SHP77 (cell line): ENCODE measurements at regions not wholly inside any gene's neighbourhood (a gene's known extent, or its start where the extent isn't known, plus 50 kb on each side); places are given as distances from the start of the nearest gene placed in this dataset.

Source experiments
- DNase-seq, 2 experiments: peaks; one replicate each; lab custom pipeline; 2025; lab: John Stamatoyannopoulos, UW

- no peak for DNase-seq
Observed at GRCh38 chr5:90193185-90193822, 216.3 kb downstream of the CETN3 start.

GRCh38 chr5:90191352-90192045, 218.1 kb downstream of the CETN3 start:
- no peak for DNase-seq

DNA sequence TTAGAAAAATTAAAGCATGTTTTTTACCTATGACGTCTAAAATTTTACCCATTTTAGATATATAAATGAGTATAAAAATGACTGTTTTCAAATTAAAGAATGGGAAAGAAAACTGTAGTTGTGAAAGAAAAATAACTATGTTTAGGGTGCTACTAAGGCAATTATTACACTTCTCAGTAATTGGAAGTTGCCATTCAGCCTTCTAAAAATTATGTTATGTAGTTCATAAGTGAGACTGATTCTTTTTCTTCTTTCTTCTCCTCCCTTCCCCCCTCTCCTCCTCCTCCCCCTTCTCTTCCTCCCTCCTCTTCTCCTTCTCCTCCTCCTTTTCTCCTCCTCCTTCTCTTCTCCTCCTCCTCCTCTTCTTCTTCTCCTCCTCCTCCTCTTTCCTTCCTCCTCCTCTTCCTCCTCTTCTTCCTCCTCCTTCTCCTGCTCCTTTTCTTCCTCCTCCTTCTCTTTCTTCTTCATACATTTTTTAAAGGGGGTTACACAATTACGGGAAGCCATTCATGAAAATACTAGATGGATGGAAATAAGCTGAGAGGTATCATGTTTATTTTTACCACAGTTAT, 223.6 kb downstream of the CETN3 start:
- no peak for DNase-seq

DNA sequence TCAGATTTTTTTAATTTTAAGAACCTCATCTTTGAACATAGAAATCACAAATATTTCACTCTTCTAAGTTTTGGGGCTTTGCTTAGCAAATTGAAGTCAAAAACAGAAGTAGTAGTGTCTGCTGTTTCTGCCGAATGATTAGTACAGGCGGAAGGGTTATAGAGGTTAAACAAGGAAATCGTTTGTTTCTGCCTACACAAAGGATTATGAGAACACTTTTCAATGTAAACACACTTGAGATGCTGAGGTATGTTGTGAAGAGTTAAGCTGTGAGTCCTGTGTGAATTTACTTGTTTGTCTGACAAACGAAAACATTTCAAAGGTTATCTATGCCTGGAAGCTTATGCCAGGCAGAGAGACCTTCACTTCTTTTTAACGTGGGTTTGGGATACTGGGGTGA, 224.8 kb downstream of the CETN3 start:
- no peak for DNase-seq

DNA sequence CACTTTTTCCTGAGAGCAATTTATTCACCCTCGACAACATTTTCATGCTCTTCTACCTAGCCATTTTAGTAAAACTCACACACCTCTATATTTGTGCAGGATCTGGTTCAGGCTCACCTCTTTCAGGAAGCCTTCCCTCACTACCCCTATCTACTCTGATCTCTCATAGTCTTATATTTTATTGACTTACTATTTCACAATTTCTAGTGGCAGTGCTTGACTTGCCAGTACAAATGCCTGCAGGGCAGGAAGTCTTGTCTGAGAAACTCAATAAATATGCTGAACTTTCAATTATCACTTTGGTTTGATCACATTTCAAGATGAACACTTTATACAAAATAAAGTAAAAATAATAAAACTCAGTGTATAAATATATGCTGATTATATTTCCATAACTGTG, 226.8 kb downstream of the CETN3 start:
- no peak for DNase-seq

GRCh38 chr5:90174236-90174635, 235.3 kb downstream of the CETN3 start:
- DNase-seq, result no peak

GRCh38 chr5:90173299-90174030, 236.1 kb downstream of the CETN3 start:
- DNase-seq, result no peak

DNA sequence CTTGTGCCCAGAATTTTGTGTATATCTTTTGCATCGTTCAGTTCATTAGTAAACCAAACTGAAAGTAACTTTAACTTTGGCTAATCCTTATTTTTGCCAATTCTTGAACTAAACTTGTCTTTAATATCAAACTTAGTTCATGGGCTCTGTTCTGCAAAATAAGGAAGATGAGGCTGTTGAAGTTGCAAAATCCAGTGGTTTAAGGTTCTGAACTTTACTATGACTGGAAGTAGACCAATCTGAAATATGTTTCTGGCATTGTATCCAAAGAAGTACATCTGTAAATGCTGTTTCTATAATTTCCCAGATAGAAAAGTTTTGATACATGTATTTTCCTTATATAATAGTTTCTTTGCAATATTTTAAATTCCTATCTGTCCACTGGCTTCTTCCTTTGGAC, 238.1 kb downstream of the CETN3 start:
- DNase-seq, result no peak

GRCh38 chr5:90170261-90170660, 239.3 kb downstream of the CETN3 start:
- DNase-seq, result peak in 1 of 2 experiments; percentile 19

DNA sequence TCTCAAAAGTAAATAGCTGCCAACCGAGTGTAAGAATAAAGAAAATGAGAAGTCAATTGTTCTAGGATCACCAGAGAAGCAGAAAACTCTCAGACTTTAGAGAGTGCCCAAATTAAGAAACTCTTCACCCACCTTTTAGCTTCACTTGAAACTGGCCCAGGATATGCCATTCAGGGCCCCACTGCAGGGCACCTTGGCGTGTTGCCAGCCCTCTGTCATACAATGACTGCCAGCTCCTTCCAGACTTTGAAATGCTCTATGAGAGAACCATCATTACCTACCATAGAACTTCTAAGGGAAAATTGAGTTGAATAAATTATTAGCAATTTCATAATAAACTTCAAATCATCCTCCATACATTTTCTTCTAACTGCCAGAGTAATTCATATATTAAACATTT, 240.5 kb downstream of the CETN3 start:
- DNase-seq, result no peak

GRCh38 chr5:90168399-90168798, 241.2 kb downstream of the CETN3 start:
- DNase-seq, result no peak

- DNase-seq, result no peak
Observed at GRCh38 chr5:90166816-90167215, 242.7 kb downstream of the CETN3 start.

DNA sequence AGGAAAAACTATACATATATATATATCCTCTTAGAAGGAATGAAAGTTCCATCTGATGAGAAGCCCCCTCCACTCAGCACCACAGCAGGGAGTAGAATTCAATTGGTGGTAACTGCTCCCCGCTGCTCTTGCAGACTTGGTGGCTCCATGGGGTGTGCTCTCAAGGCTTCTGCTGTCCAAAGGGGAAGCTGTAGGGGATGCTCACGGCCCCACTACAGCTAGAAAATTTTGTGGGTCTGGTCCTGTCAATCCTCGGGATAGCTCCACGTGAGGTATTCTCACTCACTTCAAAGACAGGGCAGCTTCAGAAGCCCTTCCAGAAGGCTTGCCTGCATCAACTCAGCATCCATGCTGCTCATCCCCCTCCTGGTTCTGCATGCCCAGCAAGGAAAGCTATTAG, 247.2 kb downstream of the CETN3 start:
- no peak for DNase-seq

GRCh38 chr5:90161414-90161813, 248.1 kb downstream of the CETN3 start:
- DNase-seq, result no peak

DNA sequence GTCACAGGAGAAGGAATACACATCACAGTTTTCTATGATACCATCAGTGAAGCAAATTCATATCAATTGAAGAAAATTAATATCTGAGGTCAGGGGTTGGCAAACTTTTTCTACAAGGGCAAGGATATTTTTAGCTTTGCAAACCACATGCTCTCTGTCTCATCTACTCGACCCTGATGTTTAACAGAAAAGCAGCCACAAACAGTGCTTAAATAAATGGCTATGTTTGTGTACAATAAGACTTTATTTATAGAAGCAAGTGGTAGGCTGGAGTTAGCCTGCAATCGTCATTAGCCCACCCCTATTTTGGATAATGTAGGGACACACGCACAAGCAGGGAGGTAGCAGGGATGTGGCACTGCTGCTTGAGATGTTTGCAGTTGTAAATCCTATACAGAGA, 251.4 kb downstream of the CETN3 start:
- no peak for DNase-seq

DNA sequence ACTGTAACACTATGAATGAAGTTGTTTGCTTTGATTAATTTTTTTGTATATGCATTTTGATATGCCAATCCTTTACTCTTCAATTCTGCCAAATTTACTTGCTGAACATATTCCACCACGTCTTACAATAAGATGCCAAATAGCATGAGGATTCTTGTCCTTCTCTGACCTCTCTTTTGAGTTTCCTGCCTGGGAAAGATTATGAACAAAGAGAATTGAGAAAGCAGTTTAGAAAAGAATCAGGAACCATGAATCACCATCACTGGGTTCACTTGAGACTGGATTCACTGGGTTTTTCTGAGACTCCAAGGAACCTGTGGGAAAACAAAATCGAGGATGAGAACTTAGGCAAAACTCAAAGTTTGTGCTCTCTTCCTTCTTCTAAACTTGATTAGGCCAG, 256.5 kb downstream of the CETN3 start:
- DNase-seq, result no peak

GRCh38 chr5:90144625-90145327, 264.8 kb downstream of the CETN3 start:
- DNase-seq, result no peak

DNA sequence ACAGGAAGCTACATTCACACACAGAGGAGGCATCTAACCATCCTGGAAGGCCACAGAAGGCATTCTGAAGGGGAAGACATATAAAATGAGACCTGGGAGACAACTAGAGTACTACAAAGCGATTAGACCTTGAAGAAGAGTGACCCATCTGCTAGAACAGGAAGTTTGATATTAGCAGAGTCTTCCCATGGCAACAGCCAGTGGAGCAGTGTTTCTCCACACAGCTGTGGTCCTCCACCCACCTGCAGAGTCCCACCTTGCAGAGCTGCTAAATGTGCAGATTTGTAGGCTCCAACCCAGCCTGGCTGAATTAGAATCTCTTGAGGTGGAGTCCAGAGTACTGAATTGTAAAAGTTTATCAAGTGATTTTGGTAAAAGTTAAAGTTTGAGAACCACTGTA, 267.0 kb downstream of the CETN3 start:
- no peak for DNase-seq

DNA sequence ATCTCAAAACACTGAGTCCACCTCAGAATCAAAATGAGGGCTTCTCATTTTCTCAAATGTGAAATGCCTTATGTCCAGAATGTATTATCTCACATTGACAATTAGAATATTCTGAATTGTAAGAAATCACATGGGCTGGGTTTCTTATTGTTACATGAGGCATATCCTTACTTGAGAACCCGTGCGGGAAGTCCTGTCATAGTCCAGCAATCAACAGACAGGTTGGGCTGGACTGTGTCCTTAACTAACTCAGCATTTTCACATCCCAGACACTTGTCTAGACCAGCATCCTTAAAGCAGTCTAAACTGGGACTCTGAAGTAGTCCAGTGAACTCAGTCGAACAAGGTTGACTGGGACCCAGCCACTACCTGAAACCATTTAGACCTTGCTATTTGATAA, 267.6 kb downstream of the CETN3 start:
- no peak for DNase-seq

GRCh38 chr5:90136952-90137528, 272.5 kb downstream of the CETN3 start:
- no peak for DNase-seq

GRCh38 chr5:90135779-90136378, 273.7 kb downstream of the CETN3 start:
- peak; percentile 23 to 29 for DNase-seq

- no peak for DNase-seq
Observed at GRCh38 chr5:90134892-90135291, 274.7 kb downstream of the CETN3 start.
